Erythroblast (primary cell): ENCODE measurements at regions not wholly inside any gene's neighbourhood (a gene's known extent, or its start where the extent isn't known, plus 50 kb on each side); places are given as distances from the start of the nearest gene placed in this dataset.

ENCODE experiments used
- DNase-seq, 2 experiments: peaks; one replicate each; lab custom pipeline; 2025; lab: John Stamatoyannopoulos, UW
- GATA1 ChIP-seq: IDR thresholded peaks from 2 replicates; pipeline ENCODE4 v1.6.1; 2011; ENCODE audit warnings: low read depth, mild to moderate bottlenecking, control low read depth, low read length, moderate library complexity
- POLR2A ChIP-seq: IDR thresholded peaks from 2 replicates; pipeline ENCODE4 v1.6.1; 2011; ENCODE audit warnings: mild to moderate bottlenecking, low read length

DNA sequence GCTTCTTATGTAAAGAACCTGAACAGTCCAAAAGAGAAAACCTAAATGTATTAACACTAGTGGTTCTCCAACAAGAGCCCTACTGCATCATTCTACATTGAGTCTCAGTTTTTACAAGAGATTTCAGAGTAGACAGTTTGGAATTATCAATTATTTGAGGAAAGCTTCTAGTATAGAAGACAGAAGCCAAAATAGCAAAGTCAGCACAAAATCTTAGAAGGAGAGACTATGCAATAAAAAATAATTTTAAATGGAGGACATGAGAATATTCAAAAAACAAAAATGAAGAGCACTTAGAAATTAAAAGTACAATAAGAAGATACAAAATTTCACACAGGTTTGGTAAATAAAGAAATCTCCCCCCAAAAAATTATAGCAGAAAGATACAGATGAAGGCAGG is 406.3 kb upstream of the USP15 start:
- no peak for TF ChIP-seq POLR2A
- TF ChIP-seq GATA1: no peak
- no peak for DNase-seq

DNA sequence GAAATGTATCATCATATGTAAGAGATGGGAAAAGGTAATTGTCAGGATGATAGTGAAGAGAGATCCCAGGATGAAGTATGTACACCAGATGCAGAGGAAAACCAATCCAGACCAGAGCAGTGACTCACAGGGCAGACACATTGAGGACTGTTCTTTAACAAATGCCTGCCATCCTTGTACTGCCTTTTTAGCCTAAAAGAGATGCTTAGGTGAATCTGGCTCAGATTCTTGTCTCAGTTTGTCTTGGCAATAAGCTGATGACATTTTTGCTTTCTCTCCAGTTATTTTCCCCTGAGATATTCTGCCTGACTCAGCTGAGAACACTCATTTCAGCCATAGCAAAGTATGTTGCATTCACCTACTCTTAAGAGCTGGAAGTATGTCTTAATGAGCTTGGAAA is 405.3 kb upstream of the USP15 start:
- TF ChIP-seq GATA1: no peak
- no peak for TF ChIP-seq POLR2A
- no peak for DNase-seq

DNA sequence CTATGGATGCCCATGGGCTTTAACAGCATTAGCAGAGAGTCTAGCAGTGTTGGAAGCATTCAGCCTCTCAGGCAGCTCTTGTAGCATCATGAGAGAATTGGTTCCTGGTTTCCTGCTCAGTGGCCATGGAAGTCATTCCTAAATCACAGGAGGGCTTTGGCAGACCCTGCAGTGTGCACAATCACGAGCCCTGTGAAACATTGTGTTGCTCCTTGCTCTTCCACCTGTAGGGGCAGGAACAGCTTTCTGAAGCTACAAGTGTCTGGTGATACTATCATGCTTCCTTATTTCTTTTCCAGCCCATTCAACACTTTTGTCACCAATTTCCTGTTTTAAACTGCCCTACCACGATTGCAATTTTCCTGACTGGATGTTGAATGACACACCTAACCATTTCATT is 402.2 kb upstream of the USP15 start:
- TF ChIP-seq POLR2A (no peak), GATA1 (no peak)
- no peak for DNase-seq

DNA sequence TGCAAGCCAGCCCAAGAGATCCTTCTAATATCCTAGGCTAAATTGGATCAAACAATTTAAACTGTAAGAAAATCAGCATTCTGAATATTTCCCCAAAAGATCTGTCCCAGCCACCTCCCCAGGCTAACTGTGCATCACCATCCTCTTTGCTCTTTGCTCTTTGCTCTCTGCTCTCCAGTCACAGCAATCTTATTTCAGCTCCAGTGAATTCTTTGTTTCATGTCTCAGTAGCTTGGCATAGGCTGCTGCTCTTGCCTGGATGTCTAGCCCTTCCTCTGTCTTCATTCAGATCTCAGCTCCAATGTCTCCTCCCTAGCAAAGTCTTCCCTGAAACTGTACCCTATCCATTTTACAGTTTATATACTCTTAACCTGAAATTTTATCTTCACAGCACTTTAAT is 399.8 kb upstream of the USP15 start:
- TF ChIP-seq POLR2A: no peak
- DNase-seq: no peak

DNA sequence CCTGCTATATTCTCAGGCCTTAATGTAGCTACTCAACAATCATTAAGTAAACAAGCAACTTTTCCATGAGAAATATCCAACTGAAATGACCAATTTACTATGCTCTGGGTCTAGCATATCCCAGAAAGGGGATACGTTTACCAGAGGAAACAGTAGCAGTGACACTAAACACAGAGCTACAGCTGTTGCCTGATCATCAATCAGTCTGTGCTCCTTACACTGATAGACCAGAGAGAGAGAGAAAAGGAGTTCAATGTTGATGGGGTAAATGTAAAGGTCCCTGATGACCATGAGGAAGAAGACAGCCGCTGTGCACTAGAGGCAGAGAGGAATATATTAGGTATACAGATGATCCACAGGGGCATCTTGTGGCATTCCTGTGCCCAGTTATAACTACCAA is 397.2 kb upstream of the USP15 start:
- TF ChIP-seq GATA1: no peak
- no peak for TF ChIP-seq POLR2A
- no peak for DNase-seq

DNA sequence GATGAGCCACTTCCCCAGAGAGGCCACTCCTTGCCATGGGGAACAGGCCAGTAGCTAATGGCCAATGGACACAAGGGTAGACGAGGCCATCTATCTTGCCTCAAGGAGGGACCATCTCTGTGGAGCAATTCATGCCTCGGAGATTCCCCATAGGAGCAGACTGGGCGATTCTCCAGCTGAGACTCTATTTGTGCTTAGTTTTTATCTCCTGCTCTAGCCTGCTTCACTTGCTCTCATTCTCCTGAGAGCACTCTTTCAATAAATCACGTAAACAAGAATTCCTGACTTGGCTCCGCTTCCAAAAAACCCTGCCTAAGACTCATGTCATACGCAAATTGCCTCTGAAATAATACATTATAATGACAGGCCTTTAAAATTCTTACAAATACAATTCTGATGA is 396.4 kb upstream of the USP15 start:
- TF ChIP-seq POLR2A (no peak), GATA1 (no peak)
- DNase-seq: no peak

DNA sequence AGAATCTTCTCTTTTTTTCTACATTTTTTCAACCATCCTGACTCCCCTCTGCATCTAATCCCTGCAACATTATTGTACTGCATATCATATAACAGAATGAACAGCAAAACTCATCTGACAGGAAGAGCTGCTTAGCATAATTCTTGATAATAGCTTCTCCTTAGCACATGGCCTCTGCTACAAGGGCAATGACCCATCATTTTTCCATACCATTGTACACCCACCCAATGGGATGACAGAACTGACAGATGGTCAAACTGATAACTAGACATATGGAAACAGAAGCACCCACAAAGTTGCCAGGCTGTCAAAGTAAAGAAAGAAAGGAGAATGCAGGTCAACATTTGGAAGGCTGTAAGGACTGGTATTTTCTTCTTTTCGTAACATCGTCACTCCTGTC is 390.4 kb upstream of the USP15 start:
- TF ChIP-seq POLR2A (no peak), GATA1 (no peak)
- DNase-seq: peak; percentile 59 to 75

DNA sequence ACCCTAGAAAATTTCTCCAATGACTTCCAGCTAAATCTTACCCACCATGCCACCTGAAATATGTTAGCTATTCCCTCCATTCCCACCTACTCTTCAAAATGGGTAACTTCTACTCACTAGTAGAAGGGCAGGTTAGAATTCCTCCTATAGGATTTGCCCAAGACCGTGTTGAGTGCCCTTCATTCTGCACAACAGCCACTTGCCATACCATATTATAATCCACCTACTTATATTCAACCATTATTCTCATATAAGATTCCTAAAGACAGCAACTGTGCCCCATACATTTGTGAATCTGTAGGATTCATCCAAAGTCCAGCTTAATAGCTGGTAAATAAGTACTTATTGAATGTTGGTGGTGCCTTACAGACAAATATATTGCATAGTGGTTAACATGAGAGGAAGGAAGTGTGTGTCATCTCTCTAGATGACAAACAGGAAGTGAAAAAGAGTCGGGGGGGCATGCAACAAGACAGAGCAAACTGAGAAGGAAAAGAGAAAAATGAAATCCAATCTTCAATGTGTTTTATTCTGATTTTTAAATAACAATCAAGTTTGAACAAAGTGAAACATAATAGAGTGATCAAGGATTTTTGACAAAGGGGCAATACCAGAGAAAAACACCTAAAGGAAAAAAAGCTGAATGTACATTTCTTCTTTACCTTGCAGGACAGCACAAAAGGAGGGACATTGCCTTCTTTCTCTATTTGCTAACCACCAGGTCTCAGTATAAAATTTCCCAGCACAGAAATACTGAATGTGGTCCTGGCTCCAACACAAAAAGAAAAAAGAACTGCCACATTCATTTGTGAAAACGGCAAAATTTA is 389.3 kb upstream of the USP15 start:
- no peak for TF ChIP-seq POLR2A
- no peak for TF ChIP-seq GATA1
- no peak for DNase-seq

DNA sequence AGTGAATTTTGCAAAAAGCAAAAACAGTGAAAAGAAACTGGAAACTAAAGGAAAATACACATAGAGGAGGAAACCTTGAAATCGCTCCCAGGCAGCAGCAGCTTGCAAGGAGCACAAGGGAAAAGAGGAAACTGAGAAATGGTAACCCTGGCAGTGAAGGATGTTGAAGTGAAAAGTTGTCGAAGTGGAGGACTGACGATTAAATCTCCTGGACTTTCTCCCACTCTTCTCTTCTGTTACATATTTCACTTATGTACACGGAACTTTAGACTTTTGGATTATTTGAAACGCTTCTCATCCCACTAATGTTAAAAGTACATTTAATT is 388.8 kb upstream of the USP15 start:
- TF ChIP-seq GATA1: no peak
- no peak for TF ChIP-seq POLR2A
- DNase-seq: no peak

DNA sequence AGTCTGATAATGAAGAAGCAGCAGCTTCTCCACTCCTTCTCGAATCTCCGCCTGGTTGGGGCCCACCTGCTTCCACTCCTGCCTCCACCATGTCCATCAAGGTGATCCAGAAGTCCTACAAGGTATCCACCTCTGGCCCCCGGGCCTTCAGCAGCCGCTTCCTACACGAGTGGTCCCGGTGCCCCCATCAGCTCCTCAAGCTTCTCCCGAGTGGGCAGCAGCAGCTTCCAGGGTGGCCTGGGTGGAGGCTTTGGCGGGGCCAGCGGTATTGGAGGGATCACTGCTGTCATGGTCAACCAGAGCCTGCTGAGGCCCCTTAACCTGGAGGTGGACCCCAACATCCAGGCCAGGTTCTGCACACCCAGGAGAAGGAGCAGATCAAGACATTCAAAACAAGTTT is 381.0 kb upstream of the USP15 start:
- no peak for TF ChIP-seq GATA1
- TF ChIP-seq POLR2A: no peak

DNA sequence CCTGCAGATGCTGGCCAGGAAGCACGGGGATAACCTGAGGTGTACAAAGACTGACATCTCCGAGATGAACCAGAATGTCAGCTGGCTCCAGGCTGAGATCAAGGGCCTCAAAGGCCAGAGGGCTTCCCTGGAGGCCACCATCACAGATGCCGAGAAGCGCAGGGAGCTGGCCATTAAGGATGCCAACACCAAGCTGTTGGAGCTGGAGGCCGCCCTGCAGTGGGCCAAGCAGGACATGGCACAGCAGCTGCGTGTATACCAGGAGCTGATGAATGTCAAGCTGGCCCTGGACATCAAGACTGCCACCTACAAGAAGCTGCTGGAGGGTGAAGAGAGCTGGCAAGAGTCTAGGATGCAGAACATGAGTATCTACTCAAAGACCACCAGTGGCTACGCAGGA is 380.0 kb upstream of the USP15 start:
- DNase-seq: no peak
- no peak for TF ChIP-seq POLR2A
- TF ChIP-seq GATA1: no peak

More for the DNA sequence above, 381.0 kb upstream of the USP15 start:
- no peak for DNase-seq

DNA sequence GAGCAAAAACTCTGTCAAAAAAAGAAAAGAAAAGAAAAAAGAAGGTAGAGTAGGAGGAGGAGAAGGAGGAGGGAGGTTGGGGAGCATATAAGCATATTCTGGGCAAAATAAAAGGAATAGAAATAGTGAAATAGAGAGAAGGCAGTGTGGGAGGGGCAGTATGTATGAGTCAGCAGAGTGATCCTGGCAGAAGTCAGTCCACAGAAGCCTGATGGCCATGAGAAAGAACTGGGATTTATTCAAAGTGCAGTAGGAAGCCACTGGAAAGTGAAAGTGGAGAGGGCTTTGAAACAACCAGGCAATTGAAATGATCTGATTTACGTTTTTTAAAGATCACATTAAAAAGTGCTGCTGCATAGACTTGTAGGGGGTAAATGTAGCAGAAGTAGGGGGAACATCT is 368.6 kb upstream of the USP15 start:
- DNase-seq: no peak
- no peak for TF ChIP-seq POLR2A
- TF ChIP-seq GATA1: no peak

DNA sequence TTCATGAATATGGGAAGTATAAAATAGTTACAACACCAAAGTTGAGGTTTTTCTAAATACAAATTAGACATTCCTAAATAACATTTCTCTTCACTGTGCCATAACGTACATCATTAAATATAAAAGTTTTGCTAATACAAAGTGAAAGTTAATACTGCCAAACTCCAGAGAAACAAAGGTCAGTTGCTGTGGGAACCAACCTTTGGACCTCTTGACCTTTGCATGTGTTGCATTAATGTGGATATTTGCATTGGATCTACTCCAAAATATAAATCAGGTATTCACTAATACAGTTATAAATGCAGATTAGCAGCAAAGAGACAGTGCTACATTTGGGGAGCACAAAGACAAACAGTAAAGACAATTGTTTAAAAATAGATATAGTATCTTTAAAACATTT is 366.0 kb upstream of the USP15 start:
- TF ChIP-seq GATA1 (no peak), POLR2A (no peak)
- DNase-seq: no peak

DNA sequence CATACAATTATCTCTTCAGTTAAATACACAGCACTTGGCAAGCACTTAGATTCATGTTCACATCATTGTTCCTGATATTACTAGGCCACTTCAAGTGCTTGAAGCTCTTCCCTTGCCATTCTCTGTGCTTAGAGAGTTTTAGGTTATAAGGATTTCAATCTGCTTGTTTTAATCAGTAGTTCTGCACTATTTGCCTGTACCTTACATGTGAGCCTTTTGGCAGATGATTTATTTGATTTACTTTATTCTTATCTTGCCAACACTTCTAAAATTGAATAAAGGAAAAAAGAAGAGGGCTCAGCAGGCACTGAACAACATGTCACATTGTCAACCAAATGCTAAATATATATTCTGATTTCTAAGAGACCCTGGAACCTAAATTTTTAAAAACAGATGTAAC is 363.8 kb upstream of the USP15 start:
- TF ChIP-seq POLR2A (no peak), GATA1 (no peak)
- no peak for DNase-seq

DNA sequence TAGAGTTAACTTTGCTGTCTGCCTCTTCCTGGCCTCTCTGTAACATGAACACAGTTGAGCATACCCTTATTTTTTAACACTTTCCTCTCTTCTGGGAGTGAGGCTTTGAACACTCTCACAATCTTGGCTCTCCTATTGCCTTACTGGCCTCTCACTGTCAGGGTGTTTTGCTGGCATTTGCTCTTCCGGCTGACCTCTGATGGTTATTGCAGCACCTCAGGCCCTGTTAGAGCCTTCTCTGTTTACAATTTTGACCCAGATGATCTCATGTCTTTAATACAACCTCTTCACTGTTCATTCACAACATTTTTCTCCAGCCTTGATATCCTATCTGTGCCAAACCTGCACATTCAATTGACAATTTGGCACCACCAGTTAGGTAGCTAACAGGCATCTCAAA is 357.8 kb upstream of the USP15 start:
- no peak for DNase-seq
- TF ChIP-seq POLR2A (no peak), GATA1 (no peak)
